ENCODE measurements at regions not wholly inside any gene's neighbourhood (a gene's known extent, or its start where the extent isn't known, plus 50 kb on each side); places are given as distances from the start of the nearest gene placed in this dataset.

DNA sequence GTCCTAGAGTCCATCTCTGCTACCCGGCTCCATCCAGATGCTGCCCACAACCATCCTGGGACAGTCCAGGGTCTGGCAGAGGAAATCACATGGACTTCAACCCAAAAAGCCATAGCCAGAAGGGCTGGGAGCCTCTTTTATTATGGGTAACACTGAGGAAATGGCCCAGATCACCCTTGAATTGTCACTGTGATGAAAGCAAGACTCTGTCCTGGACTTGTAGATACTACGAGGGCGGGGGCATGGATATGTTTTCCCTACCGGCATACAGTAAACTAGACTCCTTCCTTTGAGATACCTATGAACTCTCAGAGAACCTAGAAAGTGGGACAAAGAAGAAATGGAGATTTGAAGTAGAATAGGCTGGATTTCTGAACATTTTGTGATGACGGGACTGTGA is 110.3 kb downstream of the LACC1 start:
- Histone ChIP-seq H3K4me3 (ENCODE audit: low read length) (no peak overlapping the region), H3K36me3 (ENCODE audit: control insufficient read depth, insufficient read depth, low read length) (no peaks in the 10 kb centered on the region), H3K4me1 (ENCODE audit: control insufficient read depth, insufficient read depth, low read length) (peaks cover 14% of the 10 kb centered on the region), H3K27ac (ENCODE audit: low read depth, low read length) (no peak overlapping the region), H3K9ac (ENCODE audit: extremely low read depth, low read length, poor library complexity, severe bottlenecking) (no peak overlapping the region), H3K9me3 (ENCODE audit: control insufficient read depth, low read length) (peaks cover 5% of the 10 kb centered on the region), H3K27me3 (ENCODE audit: control insufficient read depth, insufficient read depth, low read length, poor library complexity, severe bottlenecking) (no peaks in the 10 kb centered on the region)
- 91% methylated on average over 2 to 5 of the region's 5 CpGs for WGBS, 2 experiments (ENCODE audit: insufficient coverage in 1 of 2, insufficient read length in 1 of 2)
- Mint-ChIP-seq H3K27me3 (ENCODE audit: insufficient read depth) (peaks cover 2% of the 10 kb centered on the region), H3K9me3 (peaks cover 14% of the 10 kb centered on the region), H3K4me3 (no peak overlapping the region), H3K36me3 (ENCODE audit: low read depth) (no peaks in the 10 kb centered on the region), H3K27ac (no peak overlapping the region), H3K4me1 (peaks cover 17% of the 10 kb centered on the region)
- no peak for DNase-seq
- no peak for TF ChIP-seq CTCF (conservative IDR thresholded peaks at IDR 0.05)

- Histone ChIP-seq H3K27me3 (ENCODE audit: control insufficient read depth, insufficient read depth, low read length, poor library complexity, severe bottlenecking) (no peaks in the 10 kb centered on the region), H3K4me3 (ENCODE audit: low read length) (no peak overlapping the region), H3K4me1 (ENCODE audit: control insufficient read depth, insufficient read depth, low read length) (peaks cover 6% of the 10 kb centered on the region), H3K27ac (ENCODE audit: low read depth, low read length) (no peak overlapping the region), H3K9ac (ENCODE audit: extremely low read depth, low read length, poor library complexity, severe bottlenecking) (no peak overlapping the region), H3K9me3 (ENCODE audit: control insufficient read depth, low read length) (peaks cover 11% of the 10 kb centered on the region), H3K36me3 (ENCODE audit: control insufficient read depth, insufficient read depth, low read length) (no peaks in the 10 kb centered on the region)
- Mint-ChIP-seq H3K9me3 (peaks cover 19% of the 10 kb centered on the region), H3K27me3 (ENCODE audit: insufficient read depth) (peaks cover 2% of the 10 kb centered on the region), H3K4me3 (no peak overlapping the region), H3K4me1 (peaks cover 11% of the 10 kb centered on the region), H3K36me3 (ENCODE audit: low read depth) (no peaks in the 10 kb centered on the region), H3K27ac (no peak overlapping the region)
- 88 to 94% methylated on average over 1 to 3 of the region's 3 CpGs for WGBS, 2 experiments (ENCODE audit: insufficient coverage in 1 of 2, insufficient read length in 1 of 2)
- DNase-seq: no peak
- TF ChIP-seq CTCF (conservative IDR thresholded peaks at IDR 0.05): no peak
Observed at GRCh38 chr13:43990829-43991228, 111.1 kb downstream of the LACC1 start.

GRCh38 chr13:43991773-43992201 is 112.1 kb downstream of the LACC1 start:
- H3K4me1 Mint-ChIP-seq: peaks cover 3% of the 10 kb centered on the region
- 90 to 94% methylated on average over 2 to 4 of the region's 4 CpGs for WGBS, 2 experiments (ENCODE audit: insufficient coverage in 1 of 2, insufficient read length in 1 of 2)
- Histone ChIP-seq H3K9me3 (ENCODE audit: control insufficient read depth, low read length) (peaks cover 11% of the 10 kb centered on the region), H3K27ac (ENCODE audit: low read depth, low read length) (no peak overlapping the region), H3K4me3 (ENCODE audit: low read length) (no peak overlapping the region), H3K9ac (ENCODE audit: extremely low read depth, low read length, poor library complexity, severe bottlenecking) (no peak overlapping the region), H3K4me1 (ENCODE audit: control insufficient read depth, insufficient read depth, low read length) (no peaks in the 10 kb centered on the region), H3K27me3 (ENCODE audit: control insufficient read depth, insufficient read depth, low read length, poor library complexity, severe bottlenecking) (no peaks in the 10 kb centered on the region), H3K36me3 (ENCODE audit: control insufficient read depth, insufficient read depth, low read length) (no peaks in the 10 kb centered on the region)
- H3K27ac Mint-ChIP-seq: no peak overlapping the region
- no peak for DNase-seq
- peaks cover 2% of the 10 kb centered on the region for H3K27me3 Mint-ChIP-seq (ENCODE audit: insufficient read depth)
- H3K36me3 Mint-ChIP-seq (ENCODE audit: low read depth): no peaks in the 10 kb centered on the region
- no peak overlapping the region for H3K4me3 Mint-ChIP-seq
- H3K9me3 Mint-ChIP-seq: peaks cover 19% of the 10 kb centered on the region
- no peak for TF ChIP-seq CTCF (conservative IDR thresholded peaks at IDR 0.05)

All from endodermal cell (in vitro differentiated cells).